NCI-H1436 treated with DMSO at 0.1 percent for 48 hours (cell line): ENCODE measurements at regions not wholly inside any gene's neighbourhood (a gene's known extent, or its start where the extent isn't known, plus 50 kb on each side); places are given as distances from the start of the nearest gene placed in this dataset.
"Not testable (repeated sequence)": the region's sequence is repeated elsewhere in the genome, so short reads cannot be mapped to it uniquely, and the experiment has no call there.

Experiments used
- DNase-seq: peaks from one replicate; lab custom pipeline; 2025; lab: John Stamatoyannopoulos, UW

GRCh38 chr2:2896011-2896410 is 481.6 kb downstream of the EIPR1 start:
- DNase-seq: no peak

- DNase-seq: not testable (repeated sequence)
Observed at GRCh38 chr2:2894011-2894410, 483.6 kb downstream of the EIPR1 start.

GRCh38 chr2:2892892-2893291 is 484.7 kb downstream of the EIPR1 start:
- DNase-seq: no peak

GRCh38 chr2:2892378-2892777 is 485.2 kb downstream of the EIPR1 start:
- no peak for DNase-seq

- DNase-seq: no peak
Observed at GRCh38 chr2:2890901-2891300, 486.7 kb downstream of the EIPR1 start.

GRCh38 chr2:2890246-2890645 is 487.4 kb downstream of the EIPR1 start:
- DNase-seq: no peak

- no peak for DNase-seq
Observed at GRCh38 chr2:2889646-2890045, 488.0 kb downstream of the EIPR1 start.

- DNase-seq: no peak
Observed at GRCh38 chr2:2889141-2889540, 488.5 kb downstream of the EIPR1 start.

GRCh38 chr2:2887772-2888387 is 489.7 kb downstream of the EIPR1 start:
- DNase-seq: no peak

- no peak for DNase-seq
Observed at GRCh38 chr2:2886922-2887321, 490.7 kb downstream of the EIPR1 start.

- no peak for DNase-seq
Observed at GRCh38 chr2:2881499-2881898, 496.1 kb downstream of the EIPR1 start.

- DNase-seq: no peak
Observed at GRCh38 chr2:2880938-2881337, 496.7 kb downstream of the EIPR1 start.

- no peak for DNase-seq
Observed at GRCh38 chr2:2879781-2880180, 497.8 kb downstream of the EIPR1 start.

- DNase-seq: no peak
Observed at GRCh38 chr2:2879071-2879470, 498.5 kb downstream of the EIPR1 start.

GRCh38 chr2:2877427-2877826 is 500.2 kb downstream of the EIPR1 start:
- DNase-seq: no peak

- no peak for DNase-seq
Observed at GRCh38 chr2:2876331-2877221, 501.0 kb downstream of the EIPR1 start.

- DNase-seq: no peak
Observed at GRCh38 chr2:2875831-2876230, 501.8 kb downstream of the EIPR1 start.

GRCh38 chr2:2875296-2875695 is 502.3 kb downstream of the EIPR1 start:
- DNase-seq: no peak

- no peak for DNase-seq
Observed at GRCh38 chr2:2874805-2875204, 502.8 kb downstream of the EIPR1 start.

- no peak for DNase-seq
Observed at GRCh38 chr2:2874341-2874740, 503.3 kb downstream of the EIPR1 start.

GRCh38 chr2:2873450-2873811 is 504.2 kb downstream of the EIPR1 start:
- no peak for DNase-seq

GRCh38 chr2:2872713-2873449 is 504.7 kb downstream of the EIPR1 start:
- no peak for DNase-seq

GRCh38 chr2:2872309-2872617 is 505.4 kb downstream of the EIPR1 start:
- no peak for DNase-seq
